Natural killer cell (primary cell): ENCODE measurements at regions not wholly inside any gene's neighbourhood (a gene's known extent, or its start where the extent isn't known, plus 50 kb on each side); places are given as distances from the start of the nearest gene placed in this dataset.

Source experiments
- ATAC-seq, 3 donors: fragments of 150-1000 bp in 2 of 3; fragments of 200-7000 bp in 1 of 3; cut with Tn5 transposase; 1 replicate in 1 of 3; 2 replicates in 2 of 3; pipeline ENCODE4 v1.10.0; 2021; ENCODE audit warnings: mild to moderate bottlenecking in 2 of 3, moderate library complexity in 2 of 3
- DNase-seq, 2 donors: peaks; one replicate each; pipeline versions ENCODE4 v3.0.0 to v3.0.0-alpha.2; 2013 to 2021; ENCODE audit warnings: mixed read lengths in 1 of 2
- H3K27ac ChIP-seq: one replicate; pipeline ENCODE4 v1.5.1; 2013; ENCODE audit warnings: mild to moderate bottlenecking, low read length
- H3K27me3 ChIP-seq: one replicate; pipeline ENCODE4 v1.6.1; 2013; ENCODE audit warnings: low read length; ENCODE audit not compliant: control insufficient read depth, insufficient read depth
- H3K36me3 ChIP-seq: one replicate; pipeline ENCODE4 v1.6.1; 2013; ENCODE audit warnings: low read length; ENCODE audit not compliant: control insufficient read depth, insufficient read depth
- H3K4me1 ChIP-seq: one replicate; pipeline ENCODE4 v1.6.1; 2013; ENCODE audit warnings: low read length; ENCODE audit not compliant: control insufficient read depth, insufficient read depth
- H3K4me3 ChIP-seq: one replicate; pipeline ENCODE4 v1.5.1; 2013; ENCODE audit warnings: low read length
- H3K9me3 ChIP-seq: one replicate; pipeline ENCODE4 v1.6.1; 2013; ENCODE audit warnings: low read length; ENCODE audit not compliant: control insufficient read depth, insufficient read depth
- H3K27ac Mint-ChIP-seq, 2 donors: one replicate each; pipeline ENCODE4 v1.8.0; 2022; ENCODE audit warnings: mild to moderate bottlenecking in 2 of 2, mixed read lengths in 2 of 2, moderate library complexity in 1 of 2
- H3K27me3 Mint-ChIP-seq, 2 donors: one replicate each; pipeline ENCODE4 v1.8.0; 2022; ENCODE audit warnings: low read depth in 2 of 2, mixed read lengths in 2 of 2
- H3K36me3 Mint-ChIP-seq: one replicate; pipeline ENCODE4 v1.8.0; 2022; ENCODE audit warnings: mixed read lengths
- H3K4me1 Mint-ChIP-seq, 2 donors: one replicate each; pipeline ENCODE4 v1.8.0; 2022; ENCODE audit warnings: mixed read lengths in 2 of 2
- H3K4me3 Mint-ChIP-seq: one replicate; pipeline ENCODE4 v1.8.0; 2022; ENCODE audit warnings: mild to moderate bottlenecking, moderate library complexity, mixed read lengths
- H3K9me3 Mint-ChIP-seq, 2 donors: one replicate each; pipeline ENCODE4 v1.8.0; 2022; ENCODE audit warnings: mixed read lengths in 2 of 2
- CTCF ChIP-seq: fragments of 200-600 bp; IDR thresholded peaks from one replicate; pipeline ENCODE4 v1.8.0; 2022; ENCODE audit warnings: antibody characterized with exemption
- WGBS: methylation state at CpG from one replicate; pipeline ENCODE4 v1.1.7; 2013; ENCODE audit warnings: missing lambda C conversion rate; ENCODE audit not compliant: insufficient coverage; 5-methylcytosine and 5-hydroxymethylcytosine counted together
- intact Hi-C: fragments of 100-400 bp; cut with micrococcal nuclease; formaldehyde crosslinking; loops from one replicate; pipeline ENCODE4 v1.14.2; 2022

GRCh38 chr20:56922497-56922896 is 293.4 kb downstream of the TFAP2C start:
- H3K36me3 Mint-ChIP-seq, result no peaks in the 10 kb centered on the region
- H3K4me3 ChIP-seq, result no peak overlapping the region
- H3K4me1 ChIP-seq, result no peaks in the 10 kb centered on the region
- intact Hi-C loops, result no loop called here
- ATAC-seq (no peak), DNase-seq (no peak)
- H3K4me3 Mint-ChIP-seq, result no peak overlapping the region
- no peaks in the 10 kb centered on the region for H3K4me1 Mint-ChIP-seq
- no peaks in the 10 kb centered on the region for H3K36me3 ChIP-seq
- 67% methylated on average over 7 of the region's 9 CpGs for WGBS
- H3K27me3 Mint-ChIP-seq, result peaks cover 32 to 60% of the 10 kb centered on the region in 2 donors
- H3K9me3 Mint-ChIP-seq, result no peaks in the 10 kb centered on the region
- no peak overlapping the region for H3K27ac Mint-ChIP-seq
- H3K27ac ChIP-seq, result no peak overlapping the region
- H3K9me3 ChIP-seq, result no peaks in the 10 kb centered on the region
- peaks cover 23% of the 10 kb centered on the region for H3K27me3 ChIP-seq
- TF ChIP-seq CTCF, result no peak

GRCh38 chr20:56924292-56925081 is 295.4 kb downstream of the TFAP2C start:
- Mint-ChIP-seq H3K9me3 (no peaks in the 10 kb centered on the region), H3K27ac (no peak overlapping the region), H3K4me3 (no peak overlapping the region), H3K4me1 (no peaks in the 10 kb centered on the region), H3K27me3 (peaks cover 45 to 76% of the 10 kb centered on the region in 2 donors), H3K36me3 (peaks cover 7% of the 10 kb centered on the region)
- H3K4me3 ChIP-seq, result no peak overlapping the region
- TF ChIP-seq CTCF, result no peak
- whole genome bisulfite sequencing, result 11% methylated on average over 34 of the region's 34 CpGs
- ATAC-seq, result no peak
- H3K27me3 ChIP-seq, result peaks cover 26% of the 10 kb centered on the region
- no peak overlapping the region for H3K27ac ChIP-seq
- no peaks in the 10 kb centered on the region for H3K9me3 ChIP-seq
- H3K4me1 ChIP-seq, result no peaks in the 10 kb centered on the region
- intact Hi-C loops, result no loop called here
- H3K36me3 ChIP-seq, result no peaks in the 10 kb centered on the region
- DNase-seq, result no peak

GRCh38 chr20:56925082-56925830 is 296.1 kb downstream of the TFAP2C start:
- Histone ChIP-seq H3K9me3 (no peaks in the 10 kb centered on the region), H3K4me3 (no peak overlapping the region), H3K36me3 (no peaks in the 10 kb centered on the region), H3K4me1 (no peaks in the 10 kb centered on the region), H3K27ac (no peak overlapping the region), H3K27me3 (peaks cover 26% of the 10 kb centered on the region)
- ATAC-seq, result no peak
- DNase-seq, result no peak
- intact Hi-C loops, result no loop called here
- Mint-ChIP-seq H3K4me3 (no peak overlapping the region), H3K27me3 (peaks cover 49 to 83% of the 10 kb centered on the region in 2 donors), H3K9me3 (no peaks in the 10 kb centered on the region), H3K4me1 (no peaks in the 10 kb centered on the region), H3K27ac (no peak overlapping the region), H3K36me3 (peaks cover 9% of the 10 kb centered on the region)
- no peak for TF ChIP-seq CTCF
- 6% methylated on average over 73 of the region's 73 CpGs for WGBS
